Suprapubic skin (tissue), 4 donors: ENCODE measurements at regions not wholly inside any gene's neighbourhood (a gene's known extent, or its start where the extent isn't known, plus 50 kb on each side); places are given as distances from the start of the nearest gene placed in this dataset.

Experiments used
- EP300 ChIP-seq: sonication (generic); formaldehyde crosslinking; IDR thresholded peaks from one replicate; pipeline ENCODE4 v1.6.1; 2017; ENCODE audit warnings: antibody characterized with exemption
- POLR2A ChIP-seq, 2 donors: fragments of 450-650 bp; IDR thresholded peaks; one replicate each; pipeline ENCODE4 v1.6.1; 2017; ENCODE audit warnings: antibody characterized with exemption in 2 of 2, mild to moderate bottlenecking in 2 of 2, moderate library complexity in 2 of 2
- POLR2AphosphoS5 ChIP-seq, 3 donors: sonication (generic); formaldehyde crosslinking; IDR thresholded peaks; one replicate each; pipeline ENCODE4 v1.6.1; 2017; ENCODE audit warnings: antibody characterized with exemption in 3 of 3
- TF ChIP-seq, protein P1 (sequence below), 2 donors: fragments of 200-600 bp in 1 of 2; fragments of 450-650 bp in 1 of 2; sonication (generic) in 1 of 2; IDR thresholded peaks; one replicate each; pipeline ENCODE4 v1.5.1; 2016 to 2019; ENCODE audit warnings: antibody characterized with exemption in 2 of 2, mild to moderate bottlenecking in 1 of 2, moderate library complexity in 1 of 2

DNA sequence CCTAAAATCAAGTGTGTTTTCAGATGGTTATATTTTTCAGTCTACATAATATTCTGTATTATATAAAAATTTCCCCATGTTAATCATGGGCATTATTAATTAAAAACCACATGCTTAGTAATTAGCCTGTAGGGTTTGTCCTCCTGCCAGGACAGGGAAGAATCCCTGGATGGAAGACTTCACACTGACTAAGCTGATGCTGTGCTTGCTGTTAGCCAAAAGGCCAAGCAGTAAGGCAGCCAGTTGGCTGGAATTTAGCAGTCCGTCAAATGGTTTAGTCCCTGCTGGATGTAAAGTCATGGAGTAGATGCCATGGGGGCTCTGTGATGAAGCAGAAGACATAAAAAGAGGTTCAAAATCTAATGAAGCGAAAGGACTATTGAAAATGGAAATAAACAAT lies 168.0 kb upstream of the OBI1 start:
- TF ChIP-seq EP300 (no peak), POLR2A (IDR thresholded peaks at IDR 0.05) (no peak), POLR2AphosphoS5 (IDR thresholded peaks at IDR 0.05) (no peak)
- TF ChIP-seq, protein P1, sequence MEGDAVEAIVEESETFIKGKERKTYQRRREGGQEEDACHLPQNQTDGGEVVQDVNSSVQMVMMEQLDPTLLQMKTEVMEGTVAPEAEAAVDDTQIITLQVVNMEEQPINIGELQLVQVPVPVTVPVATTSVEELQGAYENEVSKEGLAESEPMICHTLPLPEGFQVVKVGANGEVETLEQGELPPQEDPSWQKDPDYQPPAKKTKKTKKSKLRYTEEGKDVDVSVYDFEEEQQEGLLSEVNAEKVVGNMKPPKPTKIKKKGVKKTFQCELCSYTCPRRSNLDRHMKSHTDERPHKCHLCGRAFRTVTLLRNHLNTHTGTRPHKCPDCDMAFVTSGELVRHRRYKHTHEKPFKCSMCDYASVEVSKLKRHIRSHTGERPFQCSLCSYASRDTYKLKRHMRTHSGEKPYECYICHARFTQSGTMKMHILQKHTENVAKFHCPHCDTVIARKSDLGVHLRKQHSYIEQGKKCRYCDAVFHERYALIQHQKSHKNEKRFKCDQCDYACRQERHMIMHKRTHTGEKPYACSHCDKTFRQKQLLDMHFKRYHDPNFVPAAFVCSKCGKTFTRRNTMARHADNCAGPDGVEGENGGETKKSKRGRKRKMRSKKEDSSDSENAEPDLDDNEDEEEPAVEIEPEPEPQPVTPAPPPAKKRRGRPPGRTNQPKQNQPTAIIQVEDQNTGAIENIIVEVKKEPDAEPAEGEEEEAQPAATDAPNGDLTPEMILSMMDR (IDR thresholded peaks at IDR 0.05) = no peak
